ENCODE measurements at regions not wholly inside any gene's neighbourhood (a gene's known extent, or its start where the extent isn't known, plus 50 kb on each side); places are given as distances from the start of the nearest gene placed in this dataset.

- DNase-seq: no peak
Observed at GRCh38 chr16:59759296-59759695, 1025.2 kb upstream of the GOT2 start.

- DNase-seq: no peak
Observed at GRCh38 chr16:59758848-59759247, 1024.7 kb upstream of the GOT2 start.

- no peak for DNase-seq
Observed at GRCh38 chr16:59754854-59755253, 1020.7 kb upstream of the GOT2 start.

- DNase-seq: no peak
Observed at GRCh38 chr16:59749662-59750336, 1015.7 kb upstream of the GOT2 start.

- no peak for DNase-seq
Observed at GRCh38 chr16:59748531-59748930, 1014.4 kb upstream of the GOT2 start.

- DNase-seq: no peak
Observed at GRCh38 chr16:59743504-59743903, 1009.4 kb upstream of the GOT2 start.

GRCh38 chr16:59740858-59741257, 1006.7 kb upstream of the GOT2 start:
- DNase-seq: no peak

GRCh38 chr16:59737274-59737673, 1003.2 kb upstream of the GOT2 start:
- no peak for DNase-seq

GRCh38 chr16:59733321-59733720, 999.2 kb upstream of the GOT2 start:
- DNase-seq: no peak

- no peak for DNase-seq
Observed at GRCh38 chr16:59729613-59730012, 995.5 kb upstream of the GOT2 start.

GRCh38 chr16:59719121-59719520, 985.0 kb upstream of the GOT2 start:
- no peak for DNase-seq

- DNase-seq: no peak
Observed at GRCh38 chr16:59707436-59708226, 973.5 kb upstream of the GOT2 start.

- DNase-seq: no peak
Observed at GRCh38 chr16:59701963-59702930, 968.1 kb upstream of the GOT2 start.

- DNase-seq: no peak
Observed at GRCh38 chr16:59699786-59700185, 965.7 kb upstream of the GOT2 start.

GRCh38 chr16:59698346-59699020, 964.4 kb upstream of the GOT2 start:
- DNase-seq: no peak

GRCh38 chr16:59697761-59698160, 963.6 kb upstream of the GOT2 start:
- no peak for DNase-seq

GRCh38 chr16:59697236-59697635, 963.1 kb upstream of the GOT2 start:
- DNase-seq: no peak

GRCh38 chr16:59696495-59696894, 962.4 kb upstream of the GOT2 start:
- no peak for DNase-seq

GRCh38 chr16:59690216-59690615, 956.1 kb upstream of the GOT2 start:
- DNase-seq: no peak

- no peak for DNase-seq
Observed at GRCh38 chr16:59688006-59688405, 953.9 kb upstream of the GOT2 start.

- no peak for DNase-seq
Observed at GRCh38 chr16:59686405-59686804, 952.3 kb upstream of the GOT2 start.

GRCh38 chr16:59684911-59685310, 950.8 kb upstream of the GOT2 start:
- DNase-seq: no peak

GRCh38 chr16:59683709-59684108, 949.6 kb upstream of the GOT2 start:
- no peak for DNase-seq

Measured in NCI-H1105 treated with DMSO at 0.1 percent for 48 hours (cell line).